ENCODE measurements at regions not wholly inside any gene's neighbourhood (a gene's known extent, or its start where the extent isn't known, plus 50 kb on each side); places are given as distances from the start of the nearest gene placed in this dataset.

DNA sequence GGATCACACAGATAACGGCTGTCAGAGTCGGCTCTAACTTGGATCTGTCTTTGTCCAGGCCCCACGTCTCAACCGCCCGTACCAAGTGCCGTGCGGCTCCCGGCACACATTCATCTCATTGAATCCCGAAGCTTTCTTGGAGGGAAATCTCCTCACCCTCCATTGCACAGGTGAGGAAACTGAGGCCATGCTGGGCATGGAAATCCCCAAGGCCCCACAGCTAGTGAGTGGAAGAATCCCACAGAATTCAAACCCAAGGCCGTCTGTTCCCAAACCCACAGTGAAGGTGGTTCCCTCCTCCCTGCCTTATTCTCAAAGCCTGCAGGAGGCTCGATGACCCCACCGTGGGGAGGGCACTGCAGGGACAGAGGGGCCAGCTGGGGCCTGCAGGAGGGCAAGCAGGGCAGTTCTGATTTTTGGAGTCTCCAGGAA, 437.9 kb downstream of the MATN1 start:
- no peaks in the 10 kb centered on the region for H3K79me2 ChIP-seq (ENCODE audit: insufficient read depth, low read length)
- H3K9me2 ChIP-seq (replicated peaks; ENCODE audit: low read depth, low read length): no peaks in the 10 kb centered on the region
- no peaks in the 10 kb centered on the region; the same call in 1 of the 2 replicates for H3K9me3 ChIP-seq (ENCODE audit: insufficient read depth, low read depth, low read length)
- H3K4me3 ChIP-seq (ENCODE audit: low read length, poor library complexity, severe bottlenecking): no peak overlapping the region
- no peaks in the 10 kb centered on the region for H3K27me3 ChIP-seq (ENCODE audit: insufficient read depth, low read length, poor library complexity, severe bottlenecking)
- H3K36me3 ChIP-seq (ENCODE audit: insufficient read depth, low read length): no peaks in the 10 kb centered on the region
- no peaks in the 10 kb centered on the region for H3K4me1 ChIP-seq (ENCODE audit: insufficient read depth, low read length, poor library complexity, severe bottlenecking)
- no peak overlapping the region for H3K9ac ChIP-seq (ENCODE audit: low read depth, low read length, poor library complexity, severe bottlenecking)
- H2AFZ ChIP-seq (ENCODE audit: low read length): no peak overlapping the region
- no peak for TF ChIP-seq EZH2phosphoT487 (IDR thresholded peaks at IDR 0.05; ENCODE audit: borderline replicate concordance)
- TF ChIP-seq, protein P1, sequence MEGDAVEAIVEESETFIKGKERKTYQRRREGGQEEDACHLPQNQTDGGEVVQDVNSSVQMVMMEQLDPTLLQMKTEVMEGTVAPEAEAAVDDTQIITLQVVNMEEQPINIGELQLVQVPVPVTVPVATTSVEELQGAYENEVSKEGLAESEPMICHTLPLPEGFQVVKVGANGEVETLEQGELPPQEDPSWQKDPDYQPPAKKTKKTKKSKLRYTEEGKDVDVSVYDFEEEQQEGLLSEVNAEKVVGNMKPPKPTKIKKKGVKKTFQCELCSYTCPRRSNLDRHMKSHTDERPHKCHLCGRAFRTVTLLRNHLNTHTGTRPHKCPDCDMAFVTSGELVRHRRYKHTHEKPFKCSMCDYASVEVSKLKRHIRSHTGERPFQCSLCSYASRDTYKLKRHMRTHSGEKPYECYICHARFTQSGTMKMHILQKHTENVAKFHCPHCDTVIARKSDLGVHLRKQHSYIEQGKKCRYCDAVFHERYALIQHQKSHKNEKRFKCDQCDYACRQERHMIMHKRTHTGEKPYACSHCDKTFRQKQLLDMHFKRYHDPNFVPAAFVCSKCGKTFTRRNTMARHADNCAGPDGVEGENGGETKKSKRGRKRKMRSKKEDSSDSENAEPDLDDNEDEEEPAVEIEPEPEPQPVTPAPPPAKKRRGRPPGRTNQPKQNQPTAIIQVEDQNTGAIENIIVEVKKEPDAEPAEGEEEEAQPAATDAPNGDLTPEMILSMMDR (conservative IDR thresholded peaks at IDR 0.05; ENCODE audit: low read length): no peak
- no peaks in the 10 kb centered on the region for H3F3A ChIP-seq (ENCODE audit: low read depth)
- no peak overlapping the region for H3K4me2 ChIP-seq (ENCODE audit: low read depth, low read length, poor library complexity, severe bottlenecking)
- H4K20me1 ChIP-seq (ENCODE audit: insufficient read depth, low read length, poor library complexity, severe bottlenecking): no peaks in the 10 kb centered on the region

GRCh38 chr1:30284728-30285475, 438.5 kb downstream of the MATN1 start:
- Histone ChIP-seq H3K9me3 (ENCODE audit: insufficient read depth, low read depth, low read length) (no peaks in the 10 kb centered on the region; the same call in 1 of the 2 replicates), H3K4me3 (ENCODE audit: low read length, poor library complexity, severe bottlenecking) (no peak overlapping the region), H3K27me3 (ENCODE audit: insufficient read depth, low read length, poor library complexity, severe bottlenecking) (no peaks in the 10 kb centered on the region), H3F3A (ENCODE audit: low read depth) (no peaks in the 10 kb centered on the region), H4K20me1 (ENCODE audit: insufficient read depth, low read length, poor library complexity, severe bottlenecking) (no peaks in the 10 kb centered on the region), H3K4me1 (ENCODE audit: insufficient read depth, low read length, poor library complexity, severe bottlenecking) (no peaks in the 10 kb centered on the region), H3K9me2 (replicated peaks; ENCODE audit: low read depth, low read length) (no peaks in the 10 kb centered on the region), H3K9ac (ENCODE audit: low read depth, low read length, poor library complexity, severe bottlenecking) (no peak overlapping the region), H2AFZ (ENCODE audit: low read length) (no peak overlapping the region), H3K79me2 (ENCODE audit: insufficient read depth, low read length) (no peaks in the 10 kb centered on the region), H3K36me3 (ENCODE audit: insufficient read depth, low read length) (no peaks in the 10 kb centered on the region), H3K4me2 (ENCODE audit: low read depth, low read length, poor library complexity, severe bottlenecking) (no peak overlapping the region)
- TF ChIP-seq, protein P1 (conservative IDR thresholded peaks at IDR 0.05; ENCODE audit: low read length): no peak
- TF ChIP-seq EZH2phosphoT487 (IDR thresholded peaks at IDR 0.05; ENCODE audit: borderline replicate concordance): no peak

- TF ChIP-seq, protein P1 (conservative IDR thresholded peaks at IDR 0.05; ENCODE audit: low read length): no peak
- no peak for TF ChIP-seq EZH2phosphoT487 (IDR thresholded peaks at IDR 0.05; ENCODE audit: borderline replicate concordance)
- no peaks in the 10 kb centered on the region for H3K9me2 ChIP-seq (replicated peaks; ENCODE audit: low read depth, low read length)
- no peaks in the 10 kb centered on the region; the same call in 1 of the 2 replicates for H3K9me3 ChIP-seq (ENCODE audit: insufficient read depth, low read depth, low read length)
- H3K4me3 ChIP-seq (ENCODE audit: low read length, poor library complexity, severe bottlenecking): no peak overlapping the region
- no peaks in the 10 kb centered on the region for H3K79me2 ChIP-seq (ENCODE audit: insufficient read depth, low read length)
- no peaks in the 10 kb centered on the region for H3F3A ChIP-seq (ENCODE audit: low read depth)
- no peak overlapping the region for H3K9ac ChIP-seq (ENCODE audit: low read depth, low read length, poor library complexity, severe bottlenecking)
- H4K20me1 ChIP-seq (ENCODE audit: insufficient read depth, low read length, poor library complexity, severe bottlenecking): no peaks in the 10 kb centered on the region
- H3K4me2 ChIP-seq (ENCODE audit: low read depth, low read length, poor library complexity, severe bottlenecking): no peak overlapping the region
- H2AFZ ChIP-seq (ENCODE audit: low read length): no peak overlapping the region
- H3K36me3 ChIP-seq (ENCODE audit: insufficient read depth, low read length): no peaks in the 10 kb centered on the region
- no peaks in the 10 kb centered on the region for H3K27me3 ChIP-seq (ENCODE audit: insufficient read depth, low read length, poor library complexity, severe bottlenecking)
- H3K4me1 ChIP-seq (ENCODE audit: insufficient read depth, low read length, poor library complexity, severe bottlenecking): no peaks in the 10 kb centered on the region
Observed at GRCh38 chr1:30284226-30284625, 439.2 kb downstream of the MATN1 start.
